Stimulated activated effector memory CD8-positive, alpha-beta T cell treated with anti-CD3 and anti-CD28 coated beads, Interleukin-12 subunit alpha, Interleukin-12 subunit beta, amount 100 ng/mL, for 72 hours (primary cell): ENCODE measurements at regions not wholly inside any gene's neighbourhood (a gene's known extent, or its start where the extent isn't known, plus 50 kb on each side); places are given as distances from the start of the nearest gene placed in this dataset.

Source experiments
- ATAC-seq: fragments of 150-1000 bp; cut with Tn5 transposase; 2 replicates; pipeline ENCODE4 v1.10.0; 2021
- DNase-seq, 2 donors: peaks; one replicate each; pipeline ENCODE4 v3.0.0; 2021 to 2022; ENCODE audit warnings: low spot score in 2 of 2
- H3K27ac Mint-ChIP-seq: one replicate; pipeline ENCODE4 v1.8.0; 2022; ENCODE audit warnings: mild to moderate bottlenecking, mixed read lengths
- H3K36me3 Mint-ChIP-seq: one replicate; pipeline ENCODE4 v1.8.0; 2022; ENCODE audit warnings: mild to moderate bottlenecking, mixed read lengths
- H3K4me1 Mint-ChIP-seq: one replicate; pipeline ENCODE4 v1.8.0; 2022; ENCODE audit warnings: mixed read lengths
- H3K4me3 Mint-ChIP-seq: one replicate; pipeline ENCODE4 v1.8.0; 2022; ENCODE audit warnings: mild to moderate bottlenecking, mixed read lengths
- H3K9me3 Mint-ChIP-seq: one replicate; pipeline ENCODE4 v1.8.0; 2022; ENCODE audit warnings: mixed read lengths

DNA sequence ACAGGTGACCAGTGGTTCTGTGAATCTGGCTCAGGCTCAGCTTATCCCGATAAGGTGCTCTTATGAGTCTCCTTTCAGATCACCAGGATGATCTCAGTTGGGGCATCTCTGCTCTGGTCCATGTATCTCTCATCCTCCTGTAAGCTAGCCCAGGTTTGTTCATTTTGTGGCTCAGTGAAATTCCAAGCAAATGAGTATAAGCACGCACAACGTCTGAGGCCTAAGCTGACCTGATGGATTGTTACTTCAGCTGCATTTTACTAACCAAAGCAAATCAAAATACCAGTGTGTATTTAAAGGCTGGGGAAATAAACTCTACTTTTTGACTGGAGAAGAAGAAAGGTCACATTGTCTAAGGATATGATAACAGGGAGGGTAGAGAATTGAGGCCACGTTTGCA lies 551.0 kb upstream of the BTBD3 start:
- no peak for DNase-seq
- Mint-ChIP-seq H3K4me1 (no peaks in the 10 kb centered on the region), H3K36me3 (no peaks in the 10 kb centered on the region), H3K27ac (no peak overlapping the region), H3K9me3 (peaks cover 15% of the 10 kb centered on the region), H3K4me3 (no peak overlapping the region)
- ATAC-seq, result no peak

DNA sequence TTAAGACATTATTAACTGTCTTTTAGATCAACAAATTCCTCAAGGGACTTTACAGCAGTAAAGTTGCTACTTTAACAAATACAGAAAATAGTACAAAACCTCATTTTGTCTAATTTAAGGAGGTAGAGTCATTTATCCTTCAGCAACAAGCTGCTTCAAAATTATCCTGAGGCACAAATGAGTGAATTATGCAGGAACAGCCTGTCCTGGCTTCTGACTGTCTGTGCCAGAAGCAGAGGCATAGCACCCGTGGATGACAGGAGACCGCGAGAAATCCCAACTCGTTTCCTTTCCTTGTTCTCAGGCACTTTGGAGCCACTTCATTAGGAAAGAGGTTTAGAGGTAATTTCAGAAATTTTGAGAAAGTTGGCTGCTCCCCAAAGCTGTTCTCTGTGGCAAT lies 549.2 kb upstream of the BTBD3 start:
- Mint-ChIP-seq H3K4me3 (no peak overlapping the region), H3K9me3 (peaks cover 6% of the 10 kb centered on the region), H3K27ac (no peak overlapping the region), H3K36me3 (no peaks in the 10 kb centered on the region), H3K4me1 (no peaks in the 10 kb centered on the region)
- ATAC-seq (no peak), DNase-seq (no peak)

GRCh38 chr20:11368965-11369711 lies 548.6 kb upstream of the BTBD3 start:
- H3K4me1 Mint-ChIP-seq, result no peaks in the 10 kb centered on the region
- DNase-seq (no peak), ATAC-seq (no peak)
- H3K4me3 Mint-ChIP-seq, result no peak overlapping the region
- no peaks in the 10 kb centered on the region for H3K36me3 Mint-ChIP-seq
- H3K27ac Mint-ChIP-seq, result no peak overlapping the region
- peaks cover 6% of the 10 kb centered on the region for H3K9me3 Mint-ChIP-seq

DNA sequence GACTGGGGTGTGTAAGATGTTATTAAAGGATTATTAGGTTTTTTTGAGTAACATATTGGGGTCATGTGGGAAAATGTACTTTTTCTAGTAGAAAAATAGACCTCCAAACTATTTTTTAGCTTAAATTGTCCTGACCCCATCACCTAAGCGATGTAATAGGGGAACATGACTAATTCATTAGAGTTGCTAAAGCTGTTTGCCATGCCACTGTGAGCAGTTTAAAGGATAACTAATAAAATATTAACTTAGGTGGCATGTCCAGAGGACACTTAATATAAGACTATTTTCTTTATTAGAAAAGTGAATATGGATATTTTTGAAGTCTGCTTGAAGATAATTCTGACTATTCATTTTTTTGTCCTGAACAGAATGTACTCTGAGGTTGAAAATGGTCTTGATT lies 545.9 kb upstream of the BTBD3 start:
- no peak for DNase-seq

GRCh38 chr20:11372876-11373790 lies 544.6 kb upstream of the BTBD3 start:
- Mint-ChIP-seq H3K4me3 (no peak overlapping the region), H3K4me1 (no peaks in the 10 kb centered on the region), H3K27ac (no peak overlapping the region), H3K36me3 (no peaks in the 10 kb centered on the region), H3K9me3 (peaks cover 8% of the 10 kb centered on the region)
- no peak for DNase-seq
- ATAC-seq, result no peak

More for the DNA sequence above, 545.9 kb upstream of the BTBD3 start:
- Mint-ChIP-seq H3K4me1 (no peaks in the 10 kb centered on the region), H3K36me3 (no peaks in the 10 kb centered on the region), H3K9me3 (peaks cover 8% of the 10 kb centered on the region), H3K4me3 (no peak overlapping the region), H3K27ac (no peak overlapping the region)
- ATAC-seq, result no peak

DNA sequence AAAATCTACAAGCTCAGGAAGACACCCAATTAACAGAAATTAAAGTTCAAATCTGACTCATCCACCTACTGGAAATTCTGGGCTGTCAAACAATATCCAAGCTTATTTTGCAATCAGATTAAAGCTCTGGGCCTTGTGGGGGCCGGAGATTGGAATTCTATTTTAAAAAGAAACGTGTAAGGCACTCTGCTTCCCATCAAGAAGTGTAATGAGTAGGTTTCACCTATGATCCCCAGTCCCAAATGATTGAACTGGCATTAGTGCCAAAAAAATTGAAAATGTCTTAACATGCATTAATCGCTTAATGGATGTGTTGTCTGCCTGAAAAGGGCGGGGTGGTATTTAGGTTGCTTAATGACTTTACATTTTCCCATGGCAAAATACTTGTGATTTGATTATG lies 542.4 kb upstream of the BTBD3 start:
- no peak for ATAC-seq
- Mint-ChIP-seq H3K36me3 (no peaks in the 10 kb centered on the region), H3K4me3 (no peak overlapping the region), H3K4me1 (no peaks in the 10 kb centered on the region), H3K27ac (no peak overlapping the region), H3K9me3 (peaks cover 8% of the 10 kb centered on the region)
- DNase-seq, result no peak

GRCh38 chr20:11375966-11376365 lies 541.7 kb upstream of the BTBD3 start:
- Mint-ChIP-seq H3K9me3 (peaks cover 12% of the 10 kb centered on the region), H3K4me1 (no peaks in the 10 kb centered on the region), H3K36me3 (no peaks in the 10 kb centered on the region), H3K27ac (no peak overlapping the region), H3K4me3 (no peak overlapping the region)
- ATAC-seq (no peak), DNase-seq (no peak)

DNA sequence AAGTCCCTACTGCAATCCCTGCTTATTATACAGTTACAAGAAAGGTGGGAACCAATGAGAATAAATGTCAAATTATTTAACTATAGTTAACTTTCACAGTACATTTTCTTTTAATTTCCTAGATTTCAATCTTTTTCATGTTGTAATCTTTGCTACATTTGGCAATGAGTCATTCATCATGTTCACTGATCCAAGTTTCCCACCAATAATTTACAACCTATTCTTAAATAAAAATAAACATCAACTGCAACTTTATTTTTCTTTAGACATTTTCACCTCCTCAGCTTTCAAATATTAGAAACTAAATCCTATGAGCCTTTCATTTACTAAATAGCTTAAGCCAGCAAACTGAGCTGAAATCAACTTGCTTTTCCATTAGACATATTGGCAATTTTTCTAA lies 541.3 kb upstream of the BTBD3 start:
- H3K4me3 Mint-ChIP-seq, result no peak overlapping the region
- H3K9me3 Mint-ChIP-seq, result peaks cover 14% of the 10 kb centered on the region
- H3K27ac Mint-ChIP-seq, result no peak overlapping the region
- DNase-seq (no peak), ATAC-seq (no peak)
- H3K4me1 Mint-ChIP-seq, result no peaks in the 10 kb centered on the region
- H3K36me3 Mint-ChIP-seq, result no peaks in the 10 kb centered on the region

DNA sequence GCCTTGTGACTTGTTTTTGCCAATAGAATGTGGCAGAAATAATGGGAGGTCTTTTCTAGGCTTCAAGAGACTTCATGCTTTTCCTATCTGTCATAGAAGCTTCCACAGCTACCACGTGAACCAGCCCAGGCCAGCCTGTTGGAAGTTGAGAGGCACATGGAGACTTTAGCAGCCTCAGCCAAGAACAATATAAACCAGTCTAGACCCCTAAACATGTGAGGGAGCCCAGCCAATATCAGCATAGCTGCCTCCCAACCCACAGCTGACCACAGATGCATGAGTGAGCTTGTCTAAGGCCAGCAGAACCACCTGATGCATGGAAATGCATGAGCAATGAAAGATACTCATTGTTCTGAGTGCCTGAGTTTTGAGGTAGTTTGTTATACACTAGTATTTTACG lies 540.7 kb upstream of the BTBD3 start:
- Mint-ChIP-seq H3K27ac (no peak overlapping the region), H3K4me1 (no peaks in the 10 kb centered on the region)
- no peak for ATAC-seq

DNA sequence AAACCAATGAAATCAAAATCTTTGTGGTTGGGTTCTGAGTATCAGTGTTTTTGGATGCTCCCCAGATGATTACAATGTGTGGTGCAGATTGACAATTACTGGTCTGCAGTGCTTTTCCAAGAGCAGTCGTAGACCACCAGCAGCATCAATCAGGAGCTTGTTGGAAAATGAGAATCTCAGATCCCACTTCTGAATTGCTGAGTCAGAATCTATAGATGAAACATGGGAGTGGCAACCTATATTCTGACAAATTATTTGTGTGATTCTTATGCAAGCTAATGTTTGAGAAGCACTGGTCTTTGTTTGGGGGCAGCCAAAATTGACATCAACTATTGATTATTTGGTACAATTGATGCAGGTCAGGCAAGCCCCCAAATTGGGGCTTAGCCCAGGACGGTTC lies 539.9 kb upstream of the BTBD3 start:
- no peaks in the 10 kb centered on the region for H3K4me1 Mint-ChIP-seq
- no peaks in the 10 kb centered on the region for H3K36me3 Mint-ChIP-seq
- H3K9me3 Mint-ChIP-seq, result peaks cover 24% of the 10 kb centered on the region
- H3K27ac Mint-ChIP-seq, result no peak overlapping the region
- ATAC-seq, result no peak
- no peak for DNase-seq
- no peak overlapping the region for H3K4me3 Mint-ChIP-seq

More for the DNA sequence above, 540.7 kb upstream of the BTBD3 start:
- Mint-ChIP-seq H3K4me3 (no peak overlapping the region), H3K9me3 (peaks cover 18% of the 10 kb centered on the region), H3K36me3 (no peaks in the 10 kb centered on the region)
- no peak for DNase-seq

- ATAC-seq (no peak), DNase-seq (no peak)
These were observed 539.4 kb upstream of the BTBD3 start for GRCh38 chr20:11378252-11378651.

GRCh38 chr20:11379257-11380011 lies 538.3 kb upstream of the BTBD3 start:
- Mint-ChIP-seq H3K36me3 (no peaks in the 10 kb centered on the region), H3K4me1 (no peaks in the 10 kb centered on the region)
- no peak for DNase-seq

More at GRCh38 chr20:11378252-11378651, 539.4 kb upstream of the BTBD3 start:
- Mint-ChIP-seq H3K9me3 (peaks cover 24% of the 10 kb centered on the region), H3K27ac (no peak overlapping the region), H3K36me3 (no peaks in the 10 kb centered on the region), H3K4me1 (no peaks in the 10 kb centered on the region), H3K4me3 (no peak overlapping the region)

GRCh38 chr20:11380283-11380682 lies 537.4 kb upstream of the BTBD3 start:
- Mint-ChIP-seq H3K4me3 (no peak overlapping the region), H3K27ac (no peak overlapping the region), H3K4me1 (no peaks in the 10 kb centered on the region), H3K36me3 (no peaks in the 10 kb centered on the region), H3K9me3 (peaks cover 29% of the 10 kb centered on the region)
- no peak for ATAC-seq
- DNase-seq, result no peak

More at GRCh38 chr20:11379257-11380011, 538.3 kb upstream of the BTBD3 start:
- Mint-ChIP-seq H3K9me3 (peaks cover 29% of the 10 kb centered on the region), H3K27ac (no peak overlapping the region), H3K4me3 (no peak overlapping the region)
- ATAC-seq, result no peak

- H3K4me3 Mint-ChIP-seq, result no peak overlapping the region
- H3K9me3 Mint-ChIP-seq, result peaks cover 12% of the 10 kb centered on the region
- no peak overlapping the region for H3K27ac Mint-ChIP-seq
- H3K36me3 Mint-ChIP-seq, result no peaks in the 10 kb centered on the region
- DNase-seq (no peak), ATAC-seq (no peak)
- no peaks in the 10 kb centered on the region for H3K4me1 Mint-ChIP-seq
These were observed 530.4 kb upstream of the BTBD3 start for GRCh38 chr20:11387189-11387754.

- Mint-ChIP-seq H3K9me3 (peaks cover 4% of the 10 kb centered on the region), H3K4me1 (no peaks in the 10 kb centered on the region), H3K4me3 (no peak overlapping the region), H3K36me3 (no peaks in the 10 kb centered on the region), H3K27ac (no peak overlapping the region)
- no peak for ATAC-seq
- no peak for DNase-seq
These were observed 528.5 kb upstream of the BTBD3 start for GRCh38 chr20:11389186-11389585.
